Tibial artery (tissue), 4 donors: ENCODE measurements at regions not wholly inside any gene's neighbourhood (a gene's known extent, or its start where the extent isn't known, plus 50 kb on each side); places are given as distances from the start of the nearest gene placed in this dataset.

ENCODE experiments used
- DNase-seq, 2 donors: peaks; one replicate each; pipeline ENCODE4 v3.0.0-alpha.2; 2019
- H3K27ac ChIP-seq, 2 donors: fragments of 200-600 bp; sonication (generic) in 1 of 2; 1 replicate in 1 of 2; 2 replicates in 1 of 2; pipeline ENCODE4 v1.5.1; 2018 to 2019; ENCODE audit warnings: mild to moderate bottlenecking in 1 of 2
- H3K27me3 ChIP-seq, 2 donors: fragments of 200-600 bp; sonication (generic) in 1 of 2; one replicate each; pipeline versions ENCODE4 v1.5.1 to v1.6.0; 2016 to 2019
- H3K36me3 ChIP-seq, 3 donors: fragments of 200-600 bp; sonication (generic) in 2 of 3; one replicate each; pipeline ENCODE4 v1.5.1; 2016 to 2019; ENCODE audit warnings: mild to moderate bottlenecking in 2 of 3
- H3K4me1 ChIP-seq, 4 donors: fragments of 200-600 bp; sonication (generic) in 2 of 4; 1 replicate in 3 of 4; 2 replicates in 1 of 4; pipeline ENCODE4 v1.5.1; 2016 to 2019
- H3K4me3 ChIP-seq, 2 donors: fragments of 200-600 bp; sonication (generic) in 1 of 2; 1 replicate in 1 of 2; 2 replicates in 1 of 2; pipeline ENCODE4 v1.5.1; 2018 to 2019; ENCODE audit warnings: mild to moderate bottlenecking in 2 of 2
- H3K9me3 ChIP-seq, 3 donors: fragments of 200-600 bp; sonication (generic) in 1 of 3; one replicate each; pipeline ENCODE4 v1.5.1; 2016 to 2019
- CTCF ChIP-seq, 2 experiments: fragments of 200-600 bp in 1 of 2; fragments of 450-650 bp in 1 of 2; IDR thresholded peaks; one replicate each; pipeline ENCODE4 v1.5.1; 2017 to 2019; ENCODE audit warnings: antibody characterized with exemption in 2 of 2, mild to moderate bottlenecking in 1 of 2, moderate library complexity in 1 of 2
- intact Hi-C: fragments of 100-400 bp; cut with DNase I; formaldehyde crosslinking; loops from one replicate; pipeline ENCODE4 v1.15.0; 2023; ENCODE audit warnings: low total_unique reads

GRCh38 chr15:77772641-77773402 is 140.1 kb upstream of the LINGO1 start:
- DNase-seq = no peak
- intact Hi-C loops = no loop called here
- no peak overlapping the region for H3K4me3 ChIP-seq

GRCh38 chr15:77771616-77772015 is 138.9 kb upstream of the LINGO1 start:
- Histone ChIP-seq H3K9me3 (no peaks in the 10 kb centered on the region), H3K27ac (no peak overlapping the region), H3K27me3 (peaks cover 0 to 15% of the 10 kb centered on the region in 2 donors), H3K4me3 (no peak overlapping the region), H3K4me1 (no peaks in the 10 kb centered on the region), H3K36me3 (no peaks in the 10 kb centered on the region)
- intact Hi-C loops = no loop called here
- no peak for DNase-seq
- no peak for TF ChIP-seq CTCF (IDR thresholded peaks at IDR 0.05)

More at GRCh38 chr15:77772641-77773402, 140.1 kb upstream of the LINGO1 start:
- peaks cover 0 to 15% of the 10 kb centered on the region in 2 donors for H3K27me3 ChIP-seq
- H3K9me3 ChIP-seq = no peaks in the 10 kb centered on the region
- TF ChIP-seq CTCF (IDR thresholded peaks at IDR 0.05) = no peak
- H3K36me3 ChIP-seq = no peaks in the 10 kb centered on the region
- H3K27ac ChIP-seq = no peak overlapping the region
- no peaks in the 10 kb centered on the region for H3K4me1 ChIP-seq

GRCh38 chr15:77769700-77770099 is 137.0 kb upstream of the LINGO1 start:
- no peak for DNase-seq
- H3K27ac ChIP-seq = no peak overlapping the region
- TF ChIP-seq CTCF (IDR thresholded peaks at IDR 0.05) = no peak
- no peak overlapping the region for H3K4me3 ChIP-seq
- H3K4me1 ChIP-seq = no peaks in the 10 kb centered on the region
- intact Hi-C loops = no loop called here
- no peaks in the 10 kb centered on the region for H3K36me3 ChIP-seq
- H3K27me3 ChIP-seq = peaks cover 0 to 20% of the 10 kb centered on the region in 2 donors
- H3K9me3 ChIP-seq = no peaks in the 10 kb centered on the region

GRCh38 chr15:77768521-77769078 is 135.9 kb upstream of the LINGO1 start:
- DNase-seq = no peak
- Histone ChIP-seq H3K4me3 (no peak overlapping the region), H3K9me3 (no peaks in the 10 kb centered on the region), H3K4me1 (no peaks in the 10 kb centered on the region), H3K27me3 (peaks cover 0 to 26% of the 10 kb centered on the region in 2 donors), H3K36me3 (no peaks in the 10 kb centered on the region), H3K27ac (no peak overlapping the region)
- TF ChIP-seq CTCF (IDR thresholded peaks at IDR 0.05) = no peak
- intact Hi-C loops = no loop called here

- intact Hi-C loops = no loop called here
- Histone ChIP-seq H3K36me3 (no peaks in the 10 kb centered on the region), H3K4me3 (no peak overlapping the region), H3K27me3 (peaks cover 0 to 26% of the 10 kb centered on the region in 2 donors), H3K9me3 (no peaks in the 10 kb centered on the region), H3K27ac (no peak overlapping the region), H3K4me1 (no peaks in the 10 kb centered on the region)
- DNase-seq = no peak
- TF ChIP-seq CTCF (IDR thresholded peaks at IDR 0.05) = no peak
Measured at GRCh38 chr15:77768107-77768506, 135.4 kb upstream of the LINGO1 start.
